ENCODE measurements at regions not wholly inside any gene's neighbourhood (a gene's known extent, or its start where the extent isn't known, plus 50 kb on each side); places are given as distances from the start of the nearest gene placed in this dataset.

- TF ChIP-seq CHD7 (IDR thresholded peaks at IDR 0.05; ENCODE audit: insufficient replicate concordance, low read length) = no peak
- no peak for TF ChIP-seq KDM5A (IDR thresholded peaks at IDR 0.05; ENCODE audit: low read length)
- no peak for TF ChIP-seq HDAC2 (IDR thresholded peaks at IDR 0.05; ENCODE audit: borderline replicate concordance in 1 of 2, low read depth in 2 of 2, low read length in 2 of 2)
- no peak for TF ChIP-seq RBBP5 (IDR thresholded peaks at IDR 0.05; ENCODE audit: borderline replicate concordance, low read depth, low read length)
- TF ChIP-seq POLR2A (IDR thresholded peaks at IDR 0.05; ENCODE audit: control extremely low read depth in 1 of 2, low read depth in 2 of 2, low read length in 2 of 2) = no peak
- no peak for TF ChIP-seq POU5F1 (IDR thresholded peaks at IDR 0.05; ENCODE audit: low read depth, low read length)
- TF ChIP-seq SP4 (IDR thresholded peaks at IDR 0.05; ENCODE audit: low read length) = no peak
- TF ChIP-seq CHD1 (IDR thresholded peaks at IDR 0.05; ENCODE audit: low read depth, low read length) = no peak
- TF ChIP-seq SIN3A (conservative IDR thresholded peaks at IDR 0.05 in 1 of 2, IDR thresholded peaks at IDR 0.05 in 1 of 2; ENCODE audit: low read depth in 1 of 2, low read length in 2 of 2) = no peak
- no peak for TF ChIP-seq SIX5 (IDR thresholded peaks at IDR 0.05; ENCODE audit: low read depth, low read length)
Measured at GRCh38 chr17:55584055-55584685, 72.9 kb upstream of the SMIM36 start (continued).

Data from H1 (cell line).